ENCODE measurements at regions not wholly inside any gene's neighbourhood (a gene's known extent, or its start where the extent isn't known, plus 50 kb on each side); places are given as distances from the start of the nearest gene placed in this dataset.

DNA sequence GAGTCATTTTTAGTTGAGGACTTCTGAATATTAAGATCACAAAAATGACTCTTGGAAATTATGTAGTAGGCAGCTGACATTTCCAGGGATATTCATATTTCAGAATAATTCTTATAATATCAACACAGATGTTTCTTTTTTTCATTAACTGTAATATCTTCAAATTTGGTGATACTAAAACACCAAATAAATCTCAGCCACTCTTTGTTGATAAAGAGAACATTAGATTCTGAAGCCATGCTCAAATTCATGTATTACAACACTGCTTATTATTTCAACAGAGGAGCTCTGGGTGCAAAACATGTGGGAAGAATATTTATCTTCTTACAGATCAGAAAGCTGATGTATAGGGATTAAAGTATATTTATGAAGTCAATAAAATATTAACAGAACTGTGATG, 355.4 kb downstream of the CRPPA start:
- no peak for DNase-seq (ENCODE audit: extremely low read depth in 1 of 2, low read depth in 1 of 2)

DNA sequence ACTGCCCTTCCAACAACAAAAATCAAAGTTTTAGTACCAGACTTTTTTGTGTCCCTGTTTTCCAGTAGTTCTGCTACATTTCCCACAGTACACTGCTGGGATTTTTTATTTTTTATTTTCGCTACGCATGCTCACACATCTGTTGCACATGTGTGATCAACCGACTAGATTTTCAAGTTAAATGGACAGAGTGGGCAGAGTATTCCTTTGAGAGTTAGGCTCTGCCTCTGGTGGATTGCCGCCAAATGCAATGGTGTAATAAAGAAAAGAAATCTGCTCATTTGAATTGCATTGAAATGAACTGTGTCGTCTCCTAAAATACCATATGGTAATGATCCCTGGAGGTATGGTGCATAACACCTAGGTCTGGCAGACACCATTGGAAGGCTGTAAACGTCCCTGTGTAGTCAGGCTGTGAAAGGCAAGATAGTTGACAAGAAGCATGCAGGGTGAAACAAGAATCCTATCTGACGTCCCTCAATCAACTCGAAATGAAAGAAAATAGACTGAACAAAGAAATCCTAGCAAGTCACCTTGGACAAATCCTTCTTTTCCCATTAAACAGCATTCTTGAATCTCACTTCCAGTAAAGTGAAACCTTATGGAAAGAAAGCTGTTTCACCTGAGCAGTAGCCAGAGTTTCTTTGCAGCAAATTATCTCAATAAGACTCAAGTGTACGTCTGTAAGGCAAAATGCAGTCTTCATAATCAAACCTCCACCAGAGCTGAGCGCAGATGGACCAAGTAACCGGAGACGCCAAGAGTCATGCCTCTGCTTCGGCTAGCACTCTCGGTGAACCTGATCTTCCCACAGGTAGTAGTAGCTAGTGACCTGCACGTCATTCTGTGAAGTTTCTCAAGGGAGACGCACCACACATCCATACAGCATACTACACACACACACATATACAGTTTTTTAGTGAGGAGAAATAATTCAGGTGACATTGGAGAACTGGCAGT, 357.3 kb downstream of the CRPPA start:
- DNase-seq (ENCODE audit: extremely low read depth in 1 of 2, low read depth in 1 of 2) = no peak

- DNase-seq (ENCODE audit: extremely low read depth in 1 of 2, low read depth in 1 of 2) = no peak
These were observed 358.1 kb downstream of the CRPPA start for GRCh38 chr7:16063221-16063620.

DNA sequence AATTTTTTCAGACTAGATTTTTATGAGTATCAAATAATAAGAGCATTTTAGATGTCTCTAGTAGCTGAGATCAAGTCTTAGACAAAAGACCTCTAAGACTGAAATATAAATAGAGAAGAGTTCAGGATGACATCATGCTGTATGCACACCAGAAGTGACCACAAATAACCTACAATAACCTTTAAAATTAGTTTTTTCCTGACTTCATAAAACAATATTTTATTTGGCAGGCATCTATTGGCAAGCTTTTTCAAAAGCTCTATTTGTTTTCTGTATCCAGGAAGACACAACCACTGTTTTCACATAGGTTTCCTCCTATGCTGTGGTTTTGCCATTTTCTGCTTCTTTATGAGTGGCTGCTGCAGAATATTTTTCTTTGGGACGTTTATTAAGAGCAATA, 359.1 kb downstream of the CRPPA start:
- no peak for DNase-seq (ENCODE audit: extremely low read depth in 1 of 2, low read depth in 1 of 2)

- DNase-seq (ENCODE audit: extremely low read depth in 1 of 2, low read depth in 1 of 2) = no peak
These were observed 359.7 kb downstream of the CRPPA start for GRCh38 chr7:16061630-16062029.

GRCh38 chr7:16061011-16061410, 360.3 kb downstream of the CRPPA start:
- DNase-seq (ENCODE audit: extremely low read depth in 1 of 2, low read depth in 1 of 2) = no peak

DNA sequence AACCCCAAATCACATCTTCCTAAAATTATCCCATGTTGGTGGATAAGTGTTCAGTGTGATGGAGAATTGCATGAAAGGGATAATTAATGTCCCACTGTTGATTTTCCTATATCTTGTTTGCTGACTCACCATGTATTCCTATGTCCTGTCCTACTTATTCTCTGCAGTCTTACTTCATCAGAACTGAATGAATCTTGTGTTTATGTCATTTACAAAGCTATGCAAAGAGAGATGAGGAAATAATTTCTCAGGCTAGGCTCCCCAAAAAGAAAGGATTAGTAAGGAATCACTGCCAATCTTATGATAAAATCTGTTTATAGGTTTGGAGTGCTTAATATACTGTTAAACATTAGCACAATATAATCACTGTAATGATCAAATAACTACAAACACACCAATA, 360.8 kb downstream of the CRPPA start:
- DNase-seq (ENCODE audit: extremely low read depth in 1 of 2, low read depth in 1 of 2) = no peak

- no peak for DNase-seq (ENCODE audit: extremely low read depth in 1 of 2, low read depth in 1 of 2)
These were observed 365.9 kb downstream of the CRPPA start for GRCh38 chr7:16055263-16055976.

- DNase-seq (ENCODE audit: extremely low read depth in 1 of 2, low read depth in 1 of 2) = no peak
These were observed 365.2 kb upstream of the MEOX2 start for GRCh38 chr7:16051561-16052255.

DNA sequence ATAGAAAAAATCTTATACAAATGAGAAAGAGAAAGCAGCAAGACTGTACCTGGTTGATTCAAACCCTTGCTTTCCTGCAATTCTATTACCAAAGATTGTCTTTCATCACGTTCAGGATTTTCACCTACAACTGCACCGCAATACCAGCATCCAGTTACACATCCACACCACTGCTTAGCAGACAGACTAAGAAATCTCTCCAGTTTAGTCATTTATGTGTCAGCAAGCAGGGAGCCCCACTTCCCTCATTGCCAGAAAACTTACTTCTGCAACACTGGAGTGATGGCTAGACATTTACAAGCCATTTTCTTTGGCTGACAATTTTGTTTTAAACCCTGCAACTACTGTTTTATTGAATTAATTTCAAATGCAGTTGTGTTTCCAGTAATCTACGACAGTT, 359.6 kb upstream of the MEOX2 start:
- DNase-seq (ENCODE audit: extremely low read depth in 1 of 2, low read depth in 1 of 2) = no peak

DNA sequence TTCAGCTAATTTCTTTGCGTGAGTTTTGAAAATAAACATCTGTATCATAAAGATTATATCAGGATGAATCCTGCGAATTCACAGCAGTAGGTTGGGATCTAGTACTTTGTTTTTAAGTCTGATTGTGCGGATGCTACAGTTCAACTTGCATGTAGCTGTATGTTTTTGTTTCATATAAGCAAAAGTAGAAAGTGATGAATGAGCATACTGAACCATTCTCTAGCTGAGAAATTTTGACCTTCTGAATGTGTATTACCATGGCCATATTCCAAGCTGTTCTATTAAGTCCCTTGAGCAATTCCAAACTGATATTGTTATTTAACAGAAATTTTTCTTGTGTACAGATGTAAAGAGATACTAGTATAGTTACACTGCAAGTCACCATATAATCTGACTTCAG, 358.8 kb upstream of the MEOX2 start:
- no peak for DNase-seq (ENCODE audit: extremely low read depth in 1 of 2, low read depth in 1 of 2)

- DNase-seq (ENCODE audit: extremely low read depth in 1 of 2, low read depth in 1 of 2) = no peak
These were observed 358.2 kb upstream of the MEOX2 start for GRCh38 chr7:16044645-16045044.

DNA sequence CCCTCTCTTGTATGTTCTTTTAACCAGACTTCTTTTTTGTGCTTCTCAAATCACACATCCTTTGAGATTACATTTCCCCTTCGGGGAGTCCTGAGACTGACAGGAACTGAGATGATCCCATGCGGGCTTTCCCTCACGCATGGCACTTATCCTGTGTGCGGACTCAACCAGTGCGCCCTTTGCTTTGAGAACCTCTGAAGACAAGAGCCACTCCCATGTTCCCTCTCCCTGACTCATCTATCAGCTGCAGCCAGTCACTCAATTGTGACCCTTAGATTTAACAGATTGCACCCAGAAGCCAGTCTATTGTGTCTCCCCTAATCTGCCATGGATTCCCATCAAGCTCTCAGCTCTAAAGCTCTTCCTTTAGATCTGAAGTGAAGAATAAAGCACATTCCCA, 353.9 kb upstream of the MEOX2 start:
- DNase-seq (ENCODE audit: extremely low read depth in 1 of 2, low read depth in 1 of 2) = no peak

GRCh38 chr7:16038906-16039305, 352.4 kb upstream of the MEOX2 start:
- no peak for DNase-seq (ENCODE audit: extremely low read depth in 1 of 2, low read depth in 1 of 2)

DNA sequence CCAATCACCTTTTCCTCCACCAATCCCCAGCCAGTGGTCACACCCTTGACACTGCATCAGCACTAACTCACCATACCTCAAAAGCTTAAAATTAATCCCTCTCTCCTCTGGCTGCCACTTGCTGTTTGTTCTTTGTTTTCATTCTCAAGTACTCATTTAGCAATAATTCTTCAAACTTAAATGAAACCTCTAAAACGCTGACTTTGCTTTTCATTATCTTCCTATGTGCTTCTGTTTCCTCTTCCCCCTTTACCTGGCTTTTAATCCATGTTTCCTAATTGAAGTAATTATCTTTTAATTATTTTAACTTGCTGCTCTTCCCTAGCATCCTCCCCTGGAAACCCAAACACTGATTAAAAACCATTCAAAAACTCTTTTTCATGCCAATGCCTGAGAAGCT, 348.9 kb upstream of the MEOX2 start:
- no peak for DNase-seq (ENCODE audit: extremely low read depth in 1 of 2, low read depth in 1 of 2)

DNA sequence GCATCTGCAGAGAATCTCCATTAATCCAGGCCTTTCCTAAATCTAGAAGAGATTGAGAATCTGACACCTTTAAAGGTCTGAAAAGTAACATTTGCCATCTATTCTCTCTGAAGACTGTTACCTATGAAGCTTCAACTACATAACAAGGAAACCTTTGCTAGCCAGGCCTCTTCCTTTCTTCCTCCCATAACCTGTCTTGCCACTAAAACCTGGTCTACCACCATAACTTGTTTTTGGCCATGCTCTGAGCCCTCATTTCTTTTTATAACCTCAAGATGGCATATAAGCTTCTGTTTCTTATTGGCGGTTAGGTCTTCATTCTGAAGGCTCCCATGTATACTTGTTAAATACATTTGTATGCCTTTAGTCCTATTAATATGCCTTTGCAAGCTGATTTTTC, 348.4 kb upstream of the MEOX2 start:
- DNase-seq (ENCODE audit: extremely low read depth in 1 of 2, low read depth in 1 of 2) = no peak

DNA sequence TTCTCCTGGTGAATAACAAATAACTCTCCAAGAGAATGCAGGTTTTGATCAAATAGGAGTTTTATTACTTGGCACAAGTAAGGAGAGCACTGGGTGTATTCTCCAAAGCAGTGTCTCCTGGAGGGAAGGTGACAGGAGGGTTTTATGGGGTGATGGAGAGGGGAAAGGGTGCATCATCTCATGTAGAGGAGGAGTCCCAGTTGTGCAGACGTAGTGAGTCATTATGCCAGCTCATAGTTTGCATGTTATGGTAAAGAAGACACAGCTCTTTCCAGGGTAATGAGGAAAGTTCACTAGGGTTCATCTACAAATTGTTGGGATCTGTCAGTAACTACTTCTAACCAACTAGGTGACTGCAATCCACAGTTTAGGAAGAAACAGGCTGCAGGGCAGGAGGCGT, 347.9 kb upstream of the MEOX2 start:
- DNase-seq (ENCODE audit: extremely low read depth in 1 of 2, low read depth in 1 of 2) = no peak

DNA sequence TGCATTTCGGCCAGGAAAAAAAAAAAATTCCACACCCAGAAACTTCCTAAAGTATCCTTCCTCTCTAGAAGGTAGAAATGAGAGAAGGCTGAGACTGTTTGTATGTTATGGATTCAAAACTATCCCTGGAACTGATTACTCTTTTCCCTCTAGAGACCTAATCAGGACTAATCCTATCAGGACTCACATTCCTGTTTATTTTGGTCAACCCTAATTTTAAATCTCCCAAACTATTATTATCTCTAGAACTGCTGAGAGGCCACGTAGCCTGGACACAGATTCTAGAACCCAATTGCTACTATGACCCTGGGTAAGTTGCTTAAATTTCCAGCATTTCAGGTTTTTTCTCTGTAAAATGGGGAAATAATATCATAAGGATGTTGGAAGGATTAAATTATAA, 346.8 kb upstream of the MEOX2 start:
- DNase-seq (ENCODE audit: extremely low read depth in 1 of 2, low read depth in 1 of 2) = no peak

DNA sequence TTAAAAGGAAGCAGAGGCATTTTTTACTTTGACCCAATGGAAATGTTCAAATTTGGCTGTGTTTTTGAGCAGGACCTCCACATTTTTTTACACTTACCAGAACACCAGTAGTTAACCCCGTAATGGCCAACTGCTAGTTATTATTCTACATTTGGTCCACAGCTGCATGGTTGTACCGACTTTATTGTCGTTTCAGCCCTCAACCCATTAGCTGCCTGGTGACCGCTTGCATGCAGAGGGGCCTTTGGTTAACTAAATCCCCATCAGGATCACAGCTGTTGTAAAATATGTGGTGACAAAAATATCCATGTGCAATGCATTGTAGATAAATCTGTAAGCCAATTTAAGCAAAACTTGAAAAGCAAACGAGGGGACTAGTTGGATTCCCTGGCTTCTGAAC, 342.2 kb upstream of the MEOX2 start:
- no peak for DNase-seq (ENCODE audit: extremely low read depth in 1 of 2, low read depth in 1 of 2)

GRCh38 chr7:16028103-16028502, 341.6 kb upstream of the MEOX2 start:
- no peak for DNase-seq (ENCODE audit: extremely low read depth in 1 of 2, low read depth in 1 of 2)

DNA sequence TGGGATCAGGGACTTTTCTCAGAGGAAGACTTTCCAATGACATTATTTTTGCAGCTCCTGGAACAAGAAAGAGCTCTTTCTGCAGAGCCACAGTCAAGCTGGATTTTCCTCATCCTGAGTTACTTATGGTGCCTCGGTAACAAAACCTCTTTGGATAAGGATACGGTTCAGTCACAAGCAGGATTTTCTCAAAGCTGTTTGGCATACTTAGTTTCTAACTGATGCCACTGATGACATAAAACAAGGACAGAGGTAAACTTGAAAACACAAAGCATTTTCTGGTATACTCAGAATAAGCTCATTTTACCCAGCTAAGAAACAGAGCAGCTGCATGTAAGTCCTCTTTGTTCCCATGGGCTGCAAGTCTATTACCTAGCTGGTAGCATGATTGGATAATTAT, 340.9 kb upstream of the MEOX2 start:
- DNase-seq (ENCODE audit: extremely low read depth in 1 of 2, low read depth in 1 of 2) = no peak

Measured in stimulated activated CD8-positive, alpha-beta memory T cell treated with anti-CD3 and anti-CD28 coated beads, Interleukin-7, amount 100 ng/mL, for 48 hours (primary cell).